Body of pancreas (tissue), 4 donors: ENCODE measurements at regions not wholly inside any gene's neighbourhood (a gene's known extent, or its start where the extent isn't known, plus 50 kb on each side); places are given as distances from the start of the nearest gene placed in this dataset.

ENCODE experiments used
- ATAC-seq: fragments of 150-250 bp; one replicate; pipeline ENCODE4 v1.9.1; 2016
- DNase-seq, 4 donors: peaks; one replicate each; pipeline ENCODE4 v3.0.0-alpha.2; 2019
- H3K27ac ChIP-seq, 4 donors: fragments of 200-600 bp; sonication (generic); 1 replicate in 3 of 4; 2 replicates in 1 of 4; pipeline versions ENCODE4 v1.5.1 to v1.6.1; 2016 to 2019; ENCODE audit warnings: mild to moderate bottlenecking in 1 of 4, mixed read lengths in 1 of 4, moderate library complexity in 1 of 4
- H3K27me3 ChIP-seq, 2 donors: fragments of 200-600 bp; sonication (generic); one replicate each; pipeline ENCODE4 v1.6.0; 2016; ENCODE audit warnings: mild to moderate bottlenecking in 1 of 2
- H3K36me3 ChIP-seq, 2 donors: fragments of 200-600 bp; sonication (generic); replicated peaks in 1 of 2; 2 replicates each; pipeline ENCODE4 v1.5.1; 2016; ENCODE audit warnings: low read depth in 2 of 2; ENCODE audit not compliant: insufficient read depth in 1 of 2
- H3K4me1 ChIP-seq: fragments of 200-600 bp; sonication (generic); one replicate; pipeline ENCODE4 v1.6.0; 2016
- H3K4me3 ChIP-seq, 2 donors: fragments of 200-600 bp; sonication (generic); 1 replicate in 1 of 2; 2 replicates in 1 of 2; pipeline ENCODE4 v1.5.1; 2016 to 2019
- H3K9me3 ChIP-seq, 3 donors: fragments of 200-600 bp; sonication (generic); 1 replicate in 2 of 3; 2 replicates in 1 of 3; pipeline ENCODE4 v1.5.1; 2016
- CTCF ChIP-seq, 7 experiments: fragments of 450-650 bp in 4 of 7; fragments of 200-600 bp in 3 of 7; sonication (generic) in 3 of 7; IDR thresholded peaks; one replicate each; pipeline ENCODE4 v1.5.1; 2016 to 2019; ENCODE audit warnings: antibody characterized with exemption in 7 of 7
- POLR2A ChIP-seq, 3 donors: fragments of 450-650 bp; IDR thresholded peaks; one replicate each; pipeline ENCODE4 v1.6.1; 2016; ENCODE audit warnings: antibody characterized with exemption in 3 of 3, mild to moderate bottlenecking in 2 of 3
- WGBS, 2 donors: methylation state at CpG; one replicate each; pipeline ENCODE4 v1.1.5; 2017; 5-methylcytosine and 5-hydroxymethylcytosine counted together
- intact Hi-C: fragments of 100-400 bp; cut with DNase I; formaldehyde crosslinking; loops from one replicate; pipeline ENCODE4 v1.15.1; 2023

DNA sequence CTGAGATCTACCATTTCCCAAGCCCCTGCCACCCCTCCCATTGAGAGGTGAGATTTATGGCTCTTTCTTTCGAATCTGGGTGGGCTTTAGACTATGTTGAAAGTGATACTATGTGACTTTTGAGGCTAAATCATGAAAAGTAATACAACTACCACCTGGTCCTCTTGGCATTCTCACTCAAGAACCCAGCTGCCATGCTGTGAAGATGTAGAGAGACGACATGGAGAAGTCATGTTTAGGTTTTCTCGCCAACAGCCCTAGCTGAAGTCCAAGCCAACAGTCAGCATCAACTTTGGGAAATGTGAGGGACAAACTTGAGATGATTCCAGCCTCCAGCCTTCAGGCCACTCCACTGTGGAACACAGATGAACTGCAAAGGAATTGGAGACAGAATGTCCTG lies 108.7 kb downstream of the SCP2D1 start:
- H3K9me3 ChIP-seq, result no peaks in the 10 kb centered on the region
- no peaks in the 10 kb centered on the region for H3K4me1 ChIP-seq
- 68 to 72% methylated on average over 2 to 3 of the region's 3 CpGs for WGBS, 2 donors
- ATAC-seq (no peak), DNase-seq (no peak)
- intact Hi-C loops, result no loop called here
- H3K27me3 ChIP-seq, result no peaks in the 10 kb centered on the region
- H3K27ac ChIP-seq, result no peak overlapping the region
- TF ChIP-seq CTCF (IDR thresholded peaks at IDR 0.05) (no peak), POLR2A (IDR thresholded peaks at IDR 0.05) (no peak)
- no peaks in the 10 kb centered on the region for H3K36me3 ChIP-seq
- H3K4me3 ChIP-seq, result no peak overlapping the region

GRCh38 chr20:18922898-18923297 lies 109.3 kb downstream of the SCP2D1 start:
- 90 to 95% methylated on average over 2 of the region's 2 CpGs for WGBS, 2 donors
- ATAC-seq, result no peak

GRCh38 chr20:18926965-18927364 lies 113.4 kb downstream of the SCP2D1 start:
- no peak for ATAC-seq
- Histone ChIP-seq H3K27ac (no peak overlapping the region), H3K36me3 (no peaks in the 10 kb centered on the region), H3K4me3 (no peak overlapping the region), H3K9me3 (no peaks in the 10 kb centered on the region), H3K4me1 (no peaks in the 10 kb centered on the region), H3K27me3 (no peaks in the 10 kb centered on the region)
- DNase-seq, result peak in 1 of 4 donors; percentile 7
- TF ChIP-seq CTCF (IDR thresholded peaks at IDR 0.05), result no peak
- TF ChIP-seq POLR2A (IDR thresholded peaks at IDR 0.05), result no peak
- intact Hi-C loops, result no loop called here

More at GRCh38 chr20:18922898-18923297, 109.3 kb downstream of the SCP2D1 start:
- intact Hi-C loops, result no loop called here
- no peaks in the 10 kb centered on the region for H3K4me1 ChIP-seq
- no peak for DNase-seq
- no peaks in the 10 kb centered on the region for H3K36me3 ChIP-seq
- H3K4me3 ChIP-seq, result no peak overlapping the region
- no peaks in the 10 kb centered on the region for H3K27me3 ChIP-seq
- TF ChIP-seq CTCF (IDR thresholded peaks at IDR 0.05) (no peak), POLR2A (IDR thresholded peaks at IDR 0.05) (no peak)
- H3K9me3 ChIP-seq, result no peaks in the 10 kb centered on the region
- no peak overlapping the region for H3K27ac ChIP-seq

GRCh38 chr20:18928626-18929025 lies 115.0 kb downstream of the SCP2D1 start:
- no peak for TF ChIP-seq CTCF (IDR thresholded peaks at IDR 0.05)
- TF ChIP-seq POLR2A (IDR thresholded peaks at IDR 0.05), result no peak
- H3K27ac ChIP-seq, result no peak overlapping the region
- DNase-seq (peak in 3 of 4 donors; percentile 25 to 54 (median 30)), ATAC-seq (no peak)
- H3K36me3 ChIP-seq, result no peaks in the 10 kb centered on the region
- H3K9me3 ChIP-seq, result no peaks in the 10 kb centered on the region
- H3K4me1 ChIP-seq, result no peaks in the 10 kb centered on the region
- H3K27me3 ChIP-seq, result no peaks in the 10 kb centered on the region
- H3K4me3 ChIP-seq, result no peak overlapping the region
- intact Hi-C loops, result no loop called here

DNA sequence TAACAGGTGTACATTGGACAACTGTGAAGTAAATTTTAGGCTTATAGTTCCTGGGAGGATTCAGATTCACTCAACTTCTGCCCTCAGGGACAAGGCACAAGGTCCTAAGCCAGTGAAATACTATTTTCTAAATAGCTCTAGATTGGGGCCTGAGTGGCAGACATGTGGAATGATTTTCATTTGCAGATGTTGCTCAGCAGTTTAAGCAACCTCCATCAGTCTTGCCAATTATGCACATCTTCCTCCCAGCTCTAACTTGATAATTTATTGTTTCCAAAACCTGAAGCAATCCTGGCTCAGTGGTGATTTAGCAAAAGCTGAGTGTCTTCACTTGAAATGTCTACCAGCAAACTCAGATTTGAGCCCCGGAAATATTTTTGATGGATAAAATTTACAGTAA lies 116.2 kb downstream of the SCP2D1 start:
- intact Hi-C loops, result no loop called here
- WGBS, 2 donors, result 95 to 97% methylated on average over 1 of the region's 1 CpG
- no peaks in the 10 kb centered on the region for H3K9me3 ChIP-seq
- no peaks in the 10 kb centered on the region for H3K4me1 ChIP-seq
- H3K27ac ChIP-seq, result no peak overlapping the region
- ATAC-seq (no peak), DNase-seq (no peak)
- TF ChIP-seq CTCF (IDR thresholded peaks at IDR 0.05) (no peak), POLR2A (IDR thresholded peaks at IDR 0.05) (no peak)
- no peak overlapping the region for H3K4me3 ChIP-seq
- H3K27me3 ChIP-seq, result no peaks in the 10 kb centered on the region
- H3K36me3 ChIP-seq, result no peaks in the 10 kb centered on the region
